HL-60 (cell line): ENCODE measurements at regions not wholly inside any gene's neighbourhood (a gene's known extent, or its start where the extent isn't known, plus 50 kb on each side); places are given as distances from the start of the nearest gene placed in this dataset.

ENCODE experiments used
- DNase-seq, 2 experiments: peaks; one replicate each; pipeline ENCODE4 v3.0.0-alpha.2; 2010 to 2020; ENCODE audit warnings: low read depth in 1 of 2, low spot score in 1 of 2
- H3K27ac ChIP-seq: fragments of 250-450 bp; sonication (Bioruptor Pico); replicated peaks from 2 replicates; pipeline ENCODE4 v1.5.1; 2020; ENCODE audit warnings: mild to moderate bottlenecking, moderate library complexity
- H3K27me3 ChIP-seq: fragments of 250-450 bp; sonication (Bioruptor Pico); 2 replicates; pipeline ENCODE4 v1.5.1; 2021; ENCODE audit warnings: mild to moderate bottlenecking, moderate library complexity; ENCODE audit not compliant: insufficient read depth, poor library complexity, severe bottlenecking
- H3K4me3 ChIP-seq: replicated peaks from 2 replicates; pipeline ENCODE4 v1.5.1; 2011; ENCODE audit warnings: mild to moderate bottlenecking, control low read depth, low read length; ENCODE audit not compliant: insufficient read depth
- GABPA ChIP-seq: IDR thresholded peaks from 2 replicates; pipeline ENCODE4 v1.6.1; 2012; ENCODE audit warnings: low read depth
- POLR2AphosphoS5 ChIP-seq: IDR thresholded peaks from 2 replicates; pipeline ENCODE4 v1.6.1; 2012; ENCODE audit warnings: low read depth
- SPI1 ChIP-seq: IDR thresholded peaks from 2 replicates; pipeline ENCODE4 v1.6.1; 2012; ENCODE audit warnings: low read depth, mild to moderate bottlenecking, borderline replicate concordance
- TF ChIP-seq, protein P1 (sequence below): IDR thresholded peaks from one replicate; pipeline ENCODE4 v1.5.1; 2011; ENCODE audit warnings: low read length, control low read depth, inconsistent platforms; ENCODE audit not compliant: insufficient read depth
- TF ChIP-seq, protein P2 (sequence below): IDR thresholded peaks from 2 replicates; pipeline ENCODE4 v1.6.1; 2012; ENCODE audit warnings: low read depth; ENCODE audit not compliant: insufficient replicate concordance

DNA sequence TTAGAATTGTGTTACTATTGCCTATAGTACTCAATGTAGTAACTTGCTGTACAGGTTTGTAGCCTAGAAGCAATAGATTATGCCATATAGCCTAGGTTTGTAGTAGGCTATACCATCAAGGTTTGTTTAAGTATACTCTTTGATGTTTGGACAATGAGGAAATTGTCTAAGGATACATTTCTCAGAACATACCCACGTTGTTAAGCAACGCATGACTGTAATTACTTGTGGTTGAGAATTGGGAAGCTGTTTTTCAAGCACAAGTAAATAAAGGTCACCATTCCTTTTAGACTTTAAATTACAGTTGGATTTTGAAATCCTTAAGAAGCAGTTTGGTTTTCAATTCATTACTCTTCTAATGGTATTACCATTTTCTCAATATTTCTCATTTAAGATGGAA lies 89.8 kb upstream of the KCNH7 start:
- DNase-seq, result peak; percentile 74 to 83
- H3K27ac ChIP-seq, result peak overlapping the region; percentile 87

DNA sequence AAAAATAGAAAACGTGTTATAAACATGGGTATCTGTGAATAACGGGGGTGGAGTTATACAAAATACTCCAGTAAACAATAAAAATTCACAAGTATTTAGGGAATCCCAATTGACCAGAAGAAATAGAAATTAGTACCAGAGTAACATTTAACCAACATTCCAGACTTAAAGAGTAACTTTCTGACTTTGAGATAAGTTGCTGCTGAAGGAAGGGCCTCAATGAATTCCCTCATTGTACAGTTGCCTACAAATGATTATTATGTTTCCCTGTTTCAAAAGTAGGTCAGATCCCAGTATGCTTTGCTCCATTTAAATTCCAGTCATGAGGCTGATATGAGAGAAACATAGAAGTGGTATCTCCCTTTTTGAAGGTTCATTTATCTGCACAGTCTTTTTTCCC lies 88.3 kb upstream of the KCNH7 start:
- peak overlapping the region; percentile 87 for H3K27ac ChIP-seq
- H3K4me3 ChIP-seq, result no peak overlapping the region
- H3K27me3 ChIP-seq, result no peaks in the 10 kb centered on the region
- TF ChIP-seq, protein P1, sequence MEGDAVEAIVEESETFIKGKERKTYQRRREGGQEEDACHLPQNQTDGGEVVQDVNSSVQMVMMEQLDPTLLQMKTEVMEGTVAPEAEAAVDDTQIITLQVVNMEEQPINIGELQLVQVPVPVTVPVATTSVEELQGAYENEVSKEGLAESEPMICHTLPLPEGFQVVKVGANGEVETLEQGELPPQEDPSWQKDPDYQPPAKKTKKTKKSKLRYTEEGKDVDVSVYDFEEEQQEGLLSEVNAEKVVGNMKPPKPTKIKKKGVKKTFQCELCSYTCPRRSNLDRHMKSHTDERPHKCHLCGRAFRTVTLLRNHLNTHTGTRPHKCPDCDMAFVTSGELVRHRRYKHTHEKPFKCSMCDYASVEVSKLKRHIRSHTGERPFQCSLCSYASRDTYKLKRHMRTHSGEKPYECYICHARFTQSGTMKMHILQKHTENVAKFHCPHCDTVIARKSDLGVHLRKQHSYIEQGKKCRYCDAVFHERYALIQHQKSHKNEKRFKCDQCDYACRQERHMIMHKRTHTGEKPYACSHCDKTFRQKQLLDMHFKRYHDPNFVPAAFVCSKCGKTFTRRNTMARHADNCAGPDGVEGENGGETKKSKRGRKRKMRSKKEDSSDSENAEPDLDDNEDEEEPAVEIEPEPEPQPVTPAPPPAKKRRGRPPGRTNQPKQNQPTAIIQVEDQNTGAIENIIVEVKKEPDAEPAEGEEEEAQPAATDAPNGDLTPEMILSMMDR, result no peak
- TF ChIP-seq, protein P2, sequence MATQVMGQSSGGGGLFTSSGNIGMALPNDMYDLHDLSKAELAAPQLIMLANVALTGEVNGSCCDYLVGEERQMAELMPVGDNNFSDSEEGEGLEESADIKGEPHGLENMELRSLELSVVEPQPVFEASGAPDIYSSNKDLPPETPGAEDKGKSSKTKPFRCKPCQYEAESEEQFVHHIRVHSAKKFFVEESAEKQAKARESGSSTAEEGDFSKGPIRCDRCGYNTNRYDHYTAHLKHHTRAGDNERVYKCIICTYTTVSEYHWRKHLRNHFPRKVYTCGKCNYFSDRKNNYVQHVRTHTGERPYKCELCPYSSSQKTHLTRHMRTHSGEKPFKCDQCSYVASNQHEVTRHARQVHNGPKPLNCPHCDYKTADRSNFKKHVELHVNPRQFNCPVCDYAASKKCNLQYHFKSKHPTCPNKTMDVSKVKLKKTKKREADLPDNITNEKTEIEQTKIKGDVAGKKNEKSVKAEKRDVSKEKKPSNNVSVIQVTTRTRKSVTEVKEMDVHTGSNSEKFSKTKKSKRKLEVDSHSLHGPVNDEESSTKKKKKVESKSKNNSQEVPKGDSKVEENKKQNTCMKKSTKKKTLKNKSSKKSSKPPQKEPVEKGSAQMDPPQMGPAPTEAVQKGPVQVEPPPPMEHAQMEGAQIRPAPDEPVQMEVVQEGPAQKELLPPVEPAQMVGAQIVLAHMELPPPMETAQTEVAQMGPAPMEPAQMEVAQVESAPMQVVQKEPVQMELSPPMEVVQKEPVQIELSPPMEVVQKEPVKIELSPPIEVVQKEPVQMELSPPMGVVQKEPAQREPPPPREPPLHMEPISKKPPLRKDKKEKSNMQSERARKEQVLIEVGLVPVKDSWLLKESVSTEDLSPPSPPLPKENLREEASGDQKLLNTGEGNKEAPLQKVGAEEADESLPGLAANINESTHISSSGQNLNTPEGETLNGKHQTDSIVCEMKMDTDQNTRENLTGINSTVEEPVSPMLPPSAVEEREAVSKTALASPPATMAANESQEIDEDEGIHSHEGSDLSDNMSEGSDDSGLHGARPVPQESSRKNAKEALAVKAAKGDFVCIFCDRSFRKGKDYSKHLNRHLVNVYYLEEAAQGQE, result no peak
- TF ChIP-seq SPI1, result no peak
- TF ChIP-seq POLR2AphosphoS5, result no peak
- TF ChIP-seq GABPA, result no peak
- no peak for DNase-seq

More for the DNA sequence above, 89.8 kb upstream of the KCNH7 start:
- H3K4me3 ChIP-seq, result no peak overlapping the region
- H3K27me3 ChIP-seq, result no peaks in the 10 kb centered on the region
- TF ChIP-seq POLR2AphosphoS5, result peak; percentile 35; the same call in 1 of the 2 replicates
- no peak for TF ChIP-seq GABPA
- TF ChIP-seq, protein P2, result no peak
- 0 out of 2 replicates have a peak, but pooled peaks have one; percentile 4 for TF ChIP-seq SPI1
- TF ChIP-seq, protein P1, result no peak

DNA sequence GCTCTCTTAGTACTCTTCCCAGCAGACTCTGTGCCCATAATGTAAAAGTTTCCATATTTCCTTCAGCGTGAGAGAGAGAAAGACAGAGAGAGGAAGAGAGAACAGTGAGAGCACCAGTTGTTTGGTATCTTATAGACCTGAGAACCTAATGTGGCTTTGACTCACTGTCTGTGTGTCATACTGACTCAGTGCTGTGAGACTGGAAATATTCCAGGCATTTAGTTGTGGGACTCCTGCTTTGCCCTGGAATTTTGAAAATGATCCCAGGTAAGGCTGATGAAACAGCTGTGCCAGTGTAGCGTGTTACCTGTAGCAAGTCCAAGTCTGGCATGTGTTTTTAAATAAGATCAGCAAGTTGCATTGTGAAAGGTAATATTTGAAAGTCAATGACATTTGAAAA lies 87.9 kb upstream of the KCNH7 start:
- Histone ChIP-seq H3K27ac (no peak overlapping the region; the same call in 1 of the 2 replicates), H3K27me3 (no peaks in the 10 kb centered on the region), H3K4me3 (no peak overlapping the region)
- DNase-seq, result no peak
- TF ChIP-seq SPI1, result no peak
- TF ChIP-seq, protein P2, result no peak
- no peak for TF ChIP-seq GABPA
- TF ChIP-seq POLR2AphosphoS5, result no peak
